H9 (cell line): ENCODE measurements at regions not wholly inside any gene's neighbourhood (a gene's known extent, or its start where the extent isn't known, plus 50 kb on each side); places are given as distances from the start of the nearest gene placed in this dataset.

ENCODE experiments used
- DNase-seq: peaks from one replicate; pipeline ENCODE4 v3.0.0-alpha.2; 2017
- H2AFZ ChIP-seq: one replicate; pipeline ENCODE4 v1.6.1; 2013; ENCODE audit warnings: mild to moderate bottlenecking, low read length, control low read depth, moderate library complexity
- H2AK5ac ChIP-seq: 2 replicates; pipeline ENCODE4 v1.6.1; 2013; ENCODE audit warnings: low read length, control low read depth, mixed read lengths; ENCODE audit not compliant: insufficient read length
- H2BK120ac ChIP-seq: one replicate; pipeline ENCODE4 v1.6.1; 2013; ENCODE audit warnings: low read depth, mild to moderate bottlenecking, low read length, control low read depth, inconsistent platforms; ENCODE audit not compliant: poor library complexity, severe bottlenecking
- H2BK12ac ChIP-seq: 2 replicates; pipeline ENCODE4 v1.6.1; 2013; ENCODE audit warnings: low read length, control low read depth, mixed read lengths, low read depth; ENCODE audit not compliant: insufficient read length
- H2BK15ac ChIP-seq: 2 replicates; pipeline ENCODE4 v1.6.1; 2013; ENCODE audit warnings: low read depth, low read length, control low read depth
- H2BK20ac ChIP-seq: one replicate; pipeline ENCODE4 v1.6.1; 2013; ENCODE audit warnings: low read depth, mild to moderate bottlenecking, low read length, control low read depth, inconsistent platforms; ENCODE audit not compliant: poor library complexity, severe bottlenecking
- H2BK5ac ChIP-seq: 2 replicates; pipeline ENCODE4 v1.6.1; 2013; ENCODE audit warnings: low read length, control low read depth, mixed read lengths; ENCODE audit not compliant: insufficient read length
- H3K14ac ChIP-seq: 2 replicates; pipeline ENCODE4 v1.6.1; 2013; ENCODE audit warnings: low read length, control low read depth; ENCODE audit not compliant: insufficient read depth
- H3K18ac ChIP-seq: 2 replicates; pipeline ENCODE4 v1.6.1; 2013; ENCODE audit warnings: low read depth, mild to moderate bottlenecking, mixed read lengths, low read length, control low read depth; ENCODE audit not compliant: insufficient read length
- H3K23ac ChIP-seq: 2 replicates; pipeline ENCODE4 v1.6.1; 2013; ENCODE audit warnings: low read length, control low read depth, mixed read lengths, low read depth; ENCODE audit not compliant: insufficient read length
- H3K23me2 ChIP-seq: 2 replicates; pipeline ENCODE4 v1.6.1; 2013; ENCODE audit warnings: low read depth, mild to moderate bottlenecking, mixed read lengths, low read length, control low read depth; ENCODE audit not compliant: insufficient read length, poor library complexity, severe bottlenecking
- H3K27ac ChIP-seq: 2 replicates; pipeline ENCODE4 v1.5.1; 2013; ENCODE audit warnings: low read length, control low read depth, mixed read lengths, low read depth; ENCODE audit not compliant: insufficient read length
- H3K27me3 ChIP-seq: 2 replicates; pipeline ENCODE4 v1.6.1; 2013; ENCODE audit warnings: low read length, control low read depth, inconsistent platforms; ENCODE audit not compliant: insufficient read depth
- H3K4ac ChIP-seq: 2 replicates; pipeline ENCODE4 v1.6.1; 2013; ENCODE audit warnings: low read depth, mild to moderate bottlenecking, control low read depth, inconsistent platforms, low read length, moderate library complexity
- H3K4me1 ChIP-seq: 2 replicates; pipeline ENCODE4 v1.6.1; 2013; ENCODE audit warnings: low read length, control low read depth, inconsistent platforms; ENCODE audit not compliant: insufficient read depth
- H3K4me2 ChIP-seq: 2 replicates; pipeline ENCODE4 v1.6.1; 2013; ENCODE audit warnings: low read length, control low read depth, mixed read lengths; ENCODE audit not compliant: insufficient read length, insufficient read depth
- H3K56ac ChIP-seq: 2 replicates; pipeline ENCODE4 v1.6.1; 2013; ENCODE audit warnings: low read depth, mild to moderate bottlenecking, mixed read lengths, low read length, control low read depth; ENCODE audit not compliant: insufficient read length
- H3K79me1 ChIP-seq: 2 replicates; pipeline ENCODE4 v1.6.1; 2013; ENCODE audit warnings: low read depth, mild to moderate bottlenecking, moderate library complexity, low read length, control low read depth, inconsistent platforms; ENCODE audit not compliant: insufficient read depth, poor library complexity, severe bottlenecking
- H3K79me2 ChIP-seq: 2 replicates; pipeline ENCODE4 v1.6.1; 2013; ENCODE audit warnings: low read length, control low read depth, inconsistent platforms; ENCODE audit not compliant: insufficient read depth
- H3K9ac ChIP-seq: 2 replicates; pipeline ENCODE4 v1.6.1; 2013; ENCODE audit warnings: low read length, control low read depth, mixed read lengths; ENCODE audit not compliant: insufficient read length; ENCODE audit errors: extremely low read depth
- H3K9me3 ChIP-seq: one replicate; pipeline ENCODE4 v1.6.1; 2013; ENCODE audit warnings: low read depth, low read length, inconsistent platforms; ENCODE audit not compliant: control insufficient read depth
- H3T11ph ChIP-seq: one replicate; pipeline ENCODE4 v1.6.1; 2013; ENCODE audit warnings: mild to moderate bottlenecking, low read length, control low read depth, inconsistent platforms
- H4K20me1 ChIP-seq: one replicate; pipeline ENCODE4 v1.6.1; 2013; ENCODE audit not compliant: control insufficient read depth, insufficient read length, insufficient read depth
- H4K5ac ChIP-seq: 2 replicates; pipeline ENCODE4 v1.6.1; 2013; ENCODE audit warnings: low read depth, mild to moderate bottlenecking, mixed read lengths, low read length, control low read depth; ENCODE audit not compliant: insufficient read length
- H4K8ac ChIP-seq: replicated peaks from 2 replicates; pipeline ENCODE4 v1.6.1; 2013; ENCODE audit warnings: low read length, control low read depth, mixed read lengths, low read depth; ENCODE audit not compliant: insufficient read length
- H4K91ac ChIP-seq: 2 replicates; pipeline ENCODE4 v1.6.1; 2013; ENCODE audit warnings: low read depth, mild to moderate bottlenecking, moderate library complexity, mixed read lengths, low read length, control low read depth; ENCODE audit not compliant: insufficient read length
- H3K27ac Mint-ChIP-seq, 3 experiments: 2 replicates in 2 of 3; 3 replicates in 1 of 3; pipeline ENCODE4 v1.8.0; 2020 to 2021; ENCODE audit warnings: mixed read lengths in 3 of 3, mild to moderate bottlenecking in 1 of 3, moderate library complexity in 1 of 3
- H3K27me3 Mint-ChIP-seq: 2 replicates; pipeline ENCODE4 v1.8.0; 2021; ENCODE audit warnings: low read depth, mild to moderate bottlenecking, moderate library complexity, mixed read lengths
- H3K36me3 Mint-ChIP-seq, 3 experiments: 2 replicates in 2 of 3; 3 replicates in 1 of 3; pipeline ENCODE4 v1.8.0; 2020 to 2021; ENCODE audit warnings: low read depth in 3 of 3, mixed read lengths in 3 of 3; ENCODE audit not compliant: insufficient read depth in 1 of 3
- H3K4me1 Mint-ChIP-seq, 2 experiments: 2 replicates each; pipeline ENCODE4 v1.8.0; 2020; ENCODE audit warnings: mixed read lengths in 2 of 2
- H3K4me3 Mint-ChIP-seq, 2 experiments: 2 replicates in 1 of 2; 3 replicates in 1 of 2; pipeline ENCODE4 v1.8.0; 2020 to 2021; ENCODE audit warnings: mild to moderate bottlenecking in 2 of 2, mixed read lengths in 2 of 2, moderate library complexity in 1 of 2
- H3K9me3 Mint-ChIP-seq, 2 experiments: 2 replicates in 1 of 2; 3 replicates in 1 of 2; pipeline ENCODE4 v1.8.0; 2020; ENCODE audit warnings: mild to moderate bottlenecking in 2 of 2, mixed read lengths in 2 of 2, moderate library complexity in 1 of 2
- WGBS: extraction: QIAGEN DNeasy Blood & Tissue Kit; methylation state at CpG from one replicate; pipeline ENCODE4 v1.1.7; 2013; ENCODE audit warnings: missing lambda C conversion rate, low lambda C conversion rate, mixed read lengths; ENCODE audit not compliant: insufficient read length; ENCODE audit errors: extremely low coverage; 5-methylcytosine and 5-hydroxymethylcytosine counted together
- TF ChIP-seq, protein P1 (sequence below): fragments of 200-600 bp; sonication (generic); conservative IDR thresholded peaks from 3 replicates; pipeline ENCODE4 v1.8.0; 2021; ENCODE audit warnings: antibody characterized with exemption, mild to moderate bottlenecking

GRCh38 chr16:73326770-73327470 is 279.0 kb upstream of the ZFHX3 start:
- Histone ChIP-seq H3K18ac (no peak overlapping the region), H3K9me3 (no peaks in the 10 kb centered on the region), H2BK15ac (no peak overlapping the region), H3K56ac (no peak overlapping the region), H3K27ac (no peak overlapping the region), H3K79me2 (no peaks in the 10 kb centered on the region), H4K91ac (no peak overlapping the region), H3T11ph (no peak overlapping the region), H3K14ac (no peak overlapping the region), H3K79me1 (no peaks in the 10 kb centered on the region), H4K5ac (no peak overlapping the region), H3K4me1 (no peaks in the 10 kb centered on the region), H2AFZ (no peak overlapping the region), H3K4ac (no peak overlapping the region), H3K27me3 (no peaks in the 10 kb centered on the region), H2BK20ac (no peak overlapping the region), H2BK5ac (no peak overlapping the region), H3K9ac (no peak overlapping the region), H3K23me2 (no peaks in the 10 kb centered on the region), H2BK12ac (no peak overlapping the region), H3K23ac (no peak overlapping the region), H4K8ac (no peak overlapping the region), H3K4me2 (no peak overlapping the region), H4K20me1 (no peaks in the 10 kb centered on the region), H2AK5ac (no peak overlapping the region), H2BK120ac (no peak overlapping the region)
- no peaks in the 10 kb centered on the region for H3K9me3 Mint-ChIP-seq
- no peak overlapping the region for H3K27ac Mint-ChIP-seq
- WGBS = no CpG with 5 or more reads among the region's 5 CpGs
- no peaks in the 10 kb centered on the region for H3K36me3 Mint-ChIP-seq
- H3K27me3 Mint-ChIP-seq = peaks cover 1% of the 10 kb centered on the region
- no peak overlapping the region for H3K4me3 Mint-ChIP-seq
- no peak for DNase-seq
- H3K4me1 Mint-ChIP-seq = peaks cover 2 to 5% of the 10 kb centered on the region in 2 experiments; a peak in 3 of 4 replicates
- TF ChIP-seq, protein P1, sequence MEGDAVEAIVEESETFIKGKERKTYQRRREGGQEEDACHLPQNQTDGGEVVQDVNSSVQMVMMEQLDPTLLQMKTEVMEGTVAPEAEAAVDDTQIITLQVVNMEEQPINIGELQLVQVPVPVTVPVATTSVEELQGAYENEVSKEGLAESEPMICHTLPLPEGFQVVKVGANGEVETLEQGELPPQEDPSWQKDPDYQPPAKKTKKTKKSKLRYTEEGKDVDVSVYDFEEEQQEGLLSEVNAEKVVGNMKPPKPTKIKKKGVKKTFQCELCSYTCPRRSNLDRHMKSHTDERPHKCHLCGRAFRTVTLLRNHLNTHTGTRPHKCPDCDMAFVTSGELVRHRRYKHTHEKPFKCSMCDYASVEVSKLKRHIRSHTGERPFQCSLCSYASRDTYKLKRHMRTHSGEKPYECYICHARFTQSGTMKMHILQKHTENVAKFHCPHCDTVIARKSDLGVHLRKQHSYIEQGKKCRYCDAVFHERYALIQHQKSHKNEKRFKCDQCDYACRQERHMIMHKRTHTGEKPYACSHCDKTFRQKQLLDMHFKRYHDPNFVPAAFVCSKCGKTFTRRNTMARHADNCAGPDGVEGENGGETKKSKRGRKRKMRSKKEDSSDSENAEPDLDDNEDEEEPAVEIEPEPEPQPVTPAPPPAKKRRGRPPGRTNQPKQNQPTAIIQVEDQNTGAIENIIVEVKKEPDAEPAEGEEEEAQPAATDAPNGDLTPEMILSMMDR = no peak
